Karpas-422 (cell line): ENCODE measurements at regions not wholly inside any gene's neighbourhood (a gene's known extent, or its start where the extent isn't known, plus 50 kb on each side); places are given as distances from the start of the nearest gene placed in this dataset.

ENCODE experiments used
- DNase-seq: peaks from one replicate; pipeline ENCODE4 v3.0.0-alpha.2; 2015
- H2AFZ ChIP-seq: fragments of 200-600 bp; sonication (generic); 2 replicates; pipeline ENCODE4 v1.6.1; 2014; ENCODE audit warnings: antibody characterized with exemption, low read length, mixed read lengths
- H3K27ac ChIP-seq: fragments of 200-600 bp; sonication (generic); 2 replicates; pipeline ENCODE4 v1.5.1; 2014; ENCODE audit warnings: mild to moderate bottlenecking, low read length, moderate library complexity
- H3K27me3 ChIP-seq: fragments of 200-600 bp; sonication (generic); 2 replicates; pipeline ENCODE4 v1.6.1; 2014; ENCODE audit warnings: low read length, mixed read lengths
- H3K36me3 ChIP-seq: fragments of 200-600 bp; sonication (generic); 2 replicates; pipeline ENCODE4 v1.6.1; 2014; ENCODE audit warnings: low read length, mixed read lengths; ENCODE audit not compliant: insufficient read depth
- H3K4me1 ChIP-seq: fragments of 200-600 bp; sonication (generic); 2 replicates; pipeline ENCODE4 v1.6.1; 2014; ENCODE audit warnings: mild to moderate bottlenecking, low read length, mixed read lengths
- H3K4me2 ChIP-seq: fragments of 200-600 bp; sonication (generic); 2 replicates; pipeline ENCODE4 v1.6.1; 2014; ENCODE audit warnings: low read length, low read depth, mild to moderate bottlenecking; ENCODE audit not compliant: poor library complexity, severe bottlenecking
- H3K4me3 ChIP-seq: fragments of 200-600 bp; sonication (generic); 2 replicates; pipeline ENCODE4 v1.5.1; 2014; ENCODE audit warnings: mild to moderate bottlenecking, antibody characterized with exemption, low read length, mixed read lengths
- H3K79me2 ChIP-seq: fragments of 200-600 bp; sonication (generic); 2 replicates; pipeline ENCODE4 v1.6.1; 2014; ENCODE audit warnings: mild to moderate bottlenecking, low read length, mixed read lengths
- H3K9ac ChIP-seq: fragments of 200-600 bp; sonication (generic); 2 replicates; pipeline ENCODE4 v1.6.0; 2014; ENCODE audit warnings: low read length
- H3K9me2 ChIP-seq: fragments of 200-600 bp; sonication (generic), shearing (Covaris generic); replicated peaks from 2 replicates; pipeline ENCODE4 v1.6.0; 2014; ENCODE audit warnings: mild to moderate bottlenecking, low read length, moderate library complexity; ENCODE audit not compliant: insufficient read depth
- H3K9me3 ChIP-seq: fragments of 300-700, 200-600 bp; sonication (generic); 2 replicates; pipeline ENCODE4 v1.6.1; 2014; ENCODE audit warnings: low read length, mixed read lengths
- H4K20me1 ChIP-seq: fragments of 200-600 bp; sonication (generic); 2 replicates; pipeline ENCODE4 v1.6.1; 2014; ENCODE audit warnings: mild to moderate bottlenecking, antibody characterized with exemption, low read length, low read depth; ENCODE audit not compliant: insufficient read depth

DNA sequence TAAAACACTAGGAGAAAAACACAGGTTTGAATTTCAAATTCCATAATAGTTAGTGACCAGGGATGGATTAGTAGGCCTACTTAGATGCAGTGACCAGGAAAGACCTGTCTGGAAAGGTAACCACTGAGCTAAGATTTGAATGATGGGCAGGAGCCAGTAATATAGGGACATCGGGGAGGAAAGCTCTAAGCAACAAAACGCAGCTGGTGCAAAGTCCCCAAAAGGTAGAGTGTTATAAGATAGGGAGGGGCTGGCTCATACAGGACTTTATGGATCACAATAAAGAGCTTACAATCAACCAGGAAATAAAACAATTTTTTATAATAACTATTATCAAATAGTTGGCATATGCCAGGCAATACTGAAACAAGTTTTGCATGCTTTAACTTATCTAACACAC, 849.4 kb downstream of the LRRTM4 start:
- Histone ChIP-seq H3K4me3 (no peak overlapping the region), H3K27ac (no peak overlapping the region), H4K20me1 (no peaks in the 10 kb centered on the region), H2AFZ (no peak overlapping the region), H3K9me3 (peaks cover 22% of the 10 kb centered on the region; the same call in 1 of the 2 replicates), H3K4me1 (no peaks in the 10 kb centered on the region), H3K27me3 (no peaks in the 10 kb centered on the region), H3K4me2 (no peak overlapping the region), H3K79me2 (no peaks in the 10 kb centered on the region), H3K36me3 (no peaks in the 10 kb centered on the region), H3K9me2 (no peaks in the 10 kb centered on the region), H3K9ac (no peak overlapping the region)
- no peak for DNase-seq

DNA sequence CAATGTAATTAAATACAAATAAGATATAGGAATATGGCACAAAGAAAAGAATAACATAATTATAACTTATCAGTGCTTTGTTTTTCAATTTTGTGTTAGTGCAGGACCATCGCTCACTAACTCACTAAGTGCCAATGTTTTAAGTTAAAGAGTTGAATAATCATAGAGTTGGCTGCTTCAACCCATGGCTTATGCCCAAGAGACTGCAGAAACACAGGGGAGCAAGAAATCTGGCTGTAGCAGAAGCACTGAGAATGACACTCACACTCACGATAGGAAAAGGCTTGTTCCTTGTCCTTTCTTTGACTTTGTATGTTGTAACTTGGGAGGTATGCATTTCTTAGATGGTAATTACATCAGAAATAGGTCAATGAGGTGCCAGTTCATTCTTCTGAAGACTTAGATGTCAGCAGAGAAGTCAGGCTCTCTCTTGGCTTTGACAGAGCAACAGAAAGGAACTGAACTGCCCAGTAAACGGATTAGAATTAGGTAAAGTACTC, 852.2 kb downstream of the LRRTM4 start:
- no peak overlapping the region for H3K9ac ChIP-seq
- H3K4me1 ChIP-seq = no peaks in the 10 kb centered on the region
- peaks cover 12% of the 10 kb centered on the region for H3K9me3 ChIP-seq
- DNase-seq = no peak
- no peak overlapping the region for H3K27ac ChIP-seq
- H2AFZ ChIP-seq = no peak overlapping the region
- H3K79me2 ChIP-seq = no peaks in the 10 kb centered on the region
- no peaks in the 10 kb centered on the region for H3K27me3 ChIP-seq
- H3K4me3 ChIP-seq = no peak overlapping the region
- no peaks in the 10 kb centered on the region for H3K36me3 ChIP-seq
- no peaks in the 10 kb centered on the region for H3K9me2 ChIP-seq
- H3K4me2 ChIP-seq = no peak overlapping the region
- no peaks in the 10 kb centered on the region for H4K20me1 ChIP-seq

DNA sequence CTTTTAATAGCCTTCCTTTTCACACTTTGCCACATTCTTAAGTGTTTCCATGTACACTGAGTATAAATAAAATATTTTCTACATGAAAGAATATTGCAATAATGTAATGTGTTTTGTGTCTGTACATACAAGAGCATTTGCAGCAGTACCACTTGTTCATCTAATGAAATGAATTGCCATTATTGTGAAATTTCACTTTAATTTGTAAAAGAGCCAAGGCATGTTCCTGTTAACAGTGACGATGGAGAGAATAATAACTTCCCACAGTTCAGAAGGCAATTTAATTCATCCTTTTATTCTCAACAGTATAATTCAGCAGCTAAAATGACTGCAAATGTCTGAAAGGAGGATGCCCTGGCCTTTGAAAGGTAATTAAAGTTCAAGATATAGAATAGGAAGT, 853.9 kb downstream of the LRRTM4 start:
- H3K4me3 ChIP-seq = no peak overlapping the region
- H3K79me2 ChIP-seq = no peaks in the 10 kb centered on the region
- no peak overlapping the region for H3K9ac ChIP-seq
- H3K4me1 ChIP-seq = no peaks in the 10 kb centered on the region
- no peaks in the 10 kb centered on the region for H4K20me1 ChIP-seq
- no peak overlapping the region for H3K27ac ChIP-seq
- no peaks in the 10 kb centered on the region for H3K27me3 ChIP-seq
- no peak for DNase-seq
- no peaks in the 10 kb centered on the region for H3K36me3 ChIP-seq
- no peak overlapping the region for H3K4me2 ChIP-seq
- H3K9me2 ChIP-seq = no peaks in the 10 kb centered on the region
- H3K9me3 ChIP-seq = peaks cover 7% of the 10 kb centered on the region
- no peak overlapping the region for H2AFZ ChIP-seq

DNA sequence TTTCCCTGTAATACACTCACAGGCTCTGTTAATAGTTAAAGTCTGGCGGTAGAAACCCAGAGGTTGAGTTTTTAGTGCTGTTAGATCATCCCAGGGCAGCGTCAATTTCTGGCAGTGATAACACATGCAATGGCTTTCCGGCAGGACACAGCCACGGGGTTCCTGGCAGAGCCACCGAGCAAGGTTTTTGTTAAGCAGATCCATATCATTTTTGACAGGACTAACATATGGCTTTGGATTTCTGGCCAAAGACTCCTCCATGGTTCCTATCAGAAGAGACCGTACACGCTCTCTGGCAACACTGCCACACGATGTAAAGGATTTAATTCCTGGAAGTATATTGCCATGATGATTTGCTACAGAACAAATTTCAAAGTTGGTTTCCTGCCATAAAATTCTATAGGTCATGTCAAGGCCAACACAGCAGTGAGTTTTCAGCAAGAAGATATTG, 854.3 kb downstream of the LRRTM4 start:
- Histone ChIP-seq H3K79me2 (no peaks in the 10 kb centered on the region), H3K36me3 (no peaks in the 10 kb centered on the region), H3K4me2 (no peak overlapping the region), H3K9ac (no peak overlapping the region), H3K27ac (no peak overlapping the region), H3K4me3 (no peak overlapping the region), H2AFZ (no peak overlapping the region), H3K9me2 (no peaks in the 10 kb centered on the region), H3K9me3 (peaks cover 8% of the 10 kb centered on the region), H3K27me3 (no peaks in the 10 kb centered on the region), H4K20me1 (no peaks in the 10 kb centered on the region), H3K4me1 (no peaks in the 10 kb centered on the region)
- DNase-seq = no peak

DNA sequence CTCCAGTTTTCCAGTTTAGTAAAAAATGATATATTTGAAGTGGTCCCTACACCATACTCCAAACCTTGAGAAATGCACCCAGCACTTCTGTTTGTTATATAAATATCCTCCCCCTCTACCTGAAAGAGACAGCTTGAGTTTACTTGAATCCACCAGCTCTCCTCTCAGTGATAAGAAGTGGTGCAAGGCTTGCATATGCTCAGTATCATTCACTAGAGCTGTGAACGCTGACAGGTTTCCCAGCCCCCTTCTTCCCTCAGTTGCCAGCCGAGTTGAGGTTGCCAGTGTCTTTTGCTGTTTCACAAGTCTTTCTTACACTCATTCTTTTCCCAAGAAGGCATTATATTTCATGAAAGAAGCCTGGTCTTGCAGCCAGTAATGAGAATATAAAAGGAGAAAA, 880.0 kb downstream of the LRRTM4 start:
- H3K9me3 ChIP-seq = peaks cover 23% of the 10 kb centered on the region
- no peaks in the 10 kb centered on the region for H4K20me1 ChIP-seq
- no peak for DNase-seq
- no peak overlapping the region for H3K9ac ChIP-seq
- no peak overlapping the region for H3K27ac ChIP-seq
- no peaks in the 10 kb centered on the region for H3K27me3 ChIP-seq
- H3K4me3 ChIP-seq = no peak overlapping the region
- H2AFZ ChIP-seq = no peak overlapping the region
- no peaks in the 10 kb centered on the region for H3K79me2 ChIP-seq
- H3K36me3 ChIP-seq = no peaks in the 10 kb centered on the region
- H3K4me2 ChIP-seq = no peak overlapping the region
- H3K4me1 ChIP-seq = no peaks in the 10 kb centered on the region
- no peaks in the 10 kb centered on the region for H3K9me2 ChIP-seq

DNA sequence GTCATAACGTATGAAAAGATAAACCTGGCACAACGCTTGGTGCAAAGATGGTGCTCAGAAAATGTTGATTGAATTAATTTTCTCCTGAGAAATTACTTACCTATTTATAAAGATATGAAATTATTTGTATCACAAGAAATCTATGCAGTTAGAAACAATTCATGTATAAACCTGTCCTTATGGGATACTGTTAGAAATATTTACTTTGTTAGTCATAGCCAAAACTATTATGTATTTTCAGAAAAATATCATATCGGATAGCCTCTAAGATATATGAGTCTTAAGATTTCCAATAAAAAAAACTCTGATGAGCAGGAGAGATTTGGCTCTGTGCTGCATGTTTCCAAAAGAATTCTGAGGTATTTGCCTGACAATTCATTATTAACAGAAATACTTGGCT, 880.7 kb downstream of the LRRTM4 start:
- no peaks in the 10 kb centered on the region for H3K9me2 ChIP-seq
- H3K79me2 ChIP-seq = no peaks in the 10 kb centered on the region
- no peak overlapping the region for H3K4me2 ChIP-seq
- no peaks in the 10 kb centered on the region for H4K20me1 ChIP-seq
- peaks cover 24% of the 10 kb centered on the region for H3K9me3 ChIP-seq
- no peak overlapping the region for H3K9ac ChIP-seq
- no peaks in the 10 kb centered on the region for H3K36me3 ChIP-seq
- H3K4me3 ChIP-seq = no peak overlapping the region
- no peak for DNase-seq
- no peaks in the 10 kb centered on the region for H3K27me3 ChIP-seq
- no peaks in the 10 kb centered on the region for H3K4me1 ChIP-seq
- H3K27ac ChIP-seq = no peak overlapping the region
- H2AFZ ChIP-seq = no peak overlapping the region

DNA sequence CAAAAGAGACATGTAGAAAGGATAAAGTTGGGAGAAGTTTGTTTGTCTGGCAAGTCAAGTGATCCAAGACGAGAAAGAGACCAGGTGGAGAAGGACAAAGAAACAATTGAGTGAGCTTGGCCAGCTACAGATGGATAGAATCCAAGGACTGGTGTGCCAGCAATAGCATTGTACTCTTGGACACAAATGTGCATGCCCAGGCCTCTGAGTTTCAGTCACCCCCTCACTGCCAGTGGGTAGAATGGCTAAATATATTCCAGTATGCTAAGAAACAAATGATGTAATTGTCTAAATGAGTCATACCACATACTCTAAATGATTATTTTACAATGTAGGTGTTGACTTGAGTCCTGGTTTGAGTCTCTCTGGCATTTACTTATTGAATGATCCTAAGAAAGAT, 881.3 kb downstream of the LRRTM4 start:
- H3K27me3 ChIP-seq = no peaks in the 10 kb centered on the region
- H3K27ac ChIP-seq = no peak overlapping the region
- H2AFZ ChIP-seq = no peak overlapping the region
- no peaks in the 10 kb centered on the region for H4K20me1 ChIP-seq
- H3K36me3 ChIP-seq = no peaks in the 10 kb centered on the region
- H3K9me2 ChIP-seq = no peaks in the 10 kb centered on the region
- no peaks in the 10 kb centered on the region for H3K79me2 ChIP-seq
- no peak overlapping the region for H3K4me2 ChIP-seq
- no peak for DNase-seq
- no peak overlapping the region for H3K4me3 ChIP-seq
- H3K9me3 ChIP-seq = peaks cover 26% of the 10 kb centered on the region
- H3K4me1 ChIP-seq = no peaks in the 10 kb centered on the region
- H3K9ac ChIP-seq = no peak overlapping the region

DNA sequence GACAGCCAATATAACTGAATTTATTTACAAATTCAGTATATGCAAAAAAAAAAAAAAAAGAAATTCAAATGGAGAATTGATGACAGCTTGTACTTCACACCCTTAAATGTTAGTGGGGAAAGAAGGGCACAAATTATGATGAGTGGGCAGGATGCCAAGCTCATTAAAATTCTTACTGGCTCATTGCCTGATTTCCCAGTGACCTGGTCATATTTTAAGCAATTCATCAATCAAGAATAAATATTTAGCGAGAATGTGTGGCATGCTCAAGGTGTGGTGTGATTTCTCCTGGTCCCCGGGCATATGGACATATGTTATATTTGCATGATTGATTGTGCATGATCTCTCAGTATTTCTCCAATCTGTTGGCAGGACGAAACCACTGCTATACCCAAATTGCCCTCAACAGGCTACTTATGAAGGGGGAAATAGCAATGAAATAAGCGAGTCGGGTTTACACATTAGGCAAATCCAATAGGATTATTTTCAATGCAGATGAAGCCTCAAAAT, 883.0 kb downstream of the LRRTM4 start:
- no peaks in the 10 kb centered on the region for H3K36me3 ChIP-seq
- H3K4me3 ChIP-seq = no peak overlapping the region
- H3K27ac ChIP-seq = no peak overlapping the region
- no peaks in the 10 kb centered on the region for H3K79me2 ChIP-seq
- H2AFZ ChIP-seq = no peak overlapping the region
- H3K9me2 ChIP-seq = no peaks in the 10 kb centered on the region
- peaks cover 26% of the 10 kb centered on the region for H3K9me3 ChIP-seq
- no peaks in the 10 kb centered on the region for H4K20me1 ChIP-seq
- H3K4me2 ChIP-seq = no peak overlapping the region
- no peaks in the 10 kb centered on the region for H3K27me3 ChIP-seq
- no peaks in the 10 kb centered on the region for H3K4me1 ChIP-seq
- H3K9ac ChIP-seq = no peak overlapping the region
- DNase-seq = no peak
